NT2/D1 (cell line): ENCODE measurements at regions not wholly inside any gene's neighbourhood (a gene's known extent, or its start where the extent isn't known, plus 50 kb on each side); places are given as distances from the start of the nearest gene placed in this dataset.

ENCODE experiments used
- SUZ12 ChIP-seq: IDR thresholded peaks from 2 replicates; pipeline ENCODE4 v1.6.1; 2011; ENCODE audit not compliant: insufficient read length, insufficient read depth; ENCODE audit errors: extremely low read depth
- ZNF274 ChIP-seq: IDR thresholded peaks from 2 replicates; pipeline ENCODE4 v1.6.1; 2011; ENCODE audit warnings: mild to moderate bottlenecking, low read depth, low read length

DNA sequence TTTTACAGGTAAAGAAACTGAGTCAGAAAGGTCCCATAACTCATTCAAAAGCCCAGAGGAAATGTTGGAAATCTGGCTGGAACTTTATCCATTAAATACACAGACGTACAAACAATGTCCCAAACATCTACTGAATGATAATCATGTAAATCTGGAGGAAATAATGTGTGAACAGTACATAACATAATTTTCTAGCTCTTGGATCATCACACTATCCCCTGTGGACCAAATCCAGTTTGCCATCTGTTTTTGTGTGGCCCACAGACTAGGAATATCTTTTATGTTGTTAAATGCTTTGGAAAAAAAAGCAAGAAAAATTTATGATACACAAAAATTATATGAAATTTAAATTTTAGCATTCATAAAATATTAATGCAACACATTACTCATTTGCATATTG, 389.9 kb upstream of the SOX9 start:
- no peak for TF ChIP-seq ZNF274
- TF ChIP-seq SUZ12, result no peak
